ENCODE measurements at regions not wholly inside any gene's neighbourhood (a gene's known extent, or its start where the extent isn't known, plus 50 kb on each side); places are given as distances from the start of the nearest gene placed in this dataset.
"Not testable (repeated sequence)": the region's sequence is repeated elsewhere in the genome, so short reads cannot be mapped to it uniquely, and the experiment has no call there.

DNA sequence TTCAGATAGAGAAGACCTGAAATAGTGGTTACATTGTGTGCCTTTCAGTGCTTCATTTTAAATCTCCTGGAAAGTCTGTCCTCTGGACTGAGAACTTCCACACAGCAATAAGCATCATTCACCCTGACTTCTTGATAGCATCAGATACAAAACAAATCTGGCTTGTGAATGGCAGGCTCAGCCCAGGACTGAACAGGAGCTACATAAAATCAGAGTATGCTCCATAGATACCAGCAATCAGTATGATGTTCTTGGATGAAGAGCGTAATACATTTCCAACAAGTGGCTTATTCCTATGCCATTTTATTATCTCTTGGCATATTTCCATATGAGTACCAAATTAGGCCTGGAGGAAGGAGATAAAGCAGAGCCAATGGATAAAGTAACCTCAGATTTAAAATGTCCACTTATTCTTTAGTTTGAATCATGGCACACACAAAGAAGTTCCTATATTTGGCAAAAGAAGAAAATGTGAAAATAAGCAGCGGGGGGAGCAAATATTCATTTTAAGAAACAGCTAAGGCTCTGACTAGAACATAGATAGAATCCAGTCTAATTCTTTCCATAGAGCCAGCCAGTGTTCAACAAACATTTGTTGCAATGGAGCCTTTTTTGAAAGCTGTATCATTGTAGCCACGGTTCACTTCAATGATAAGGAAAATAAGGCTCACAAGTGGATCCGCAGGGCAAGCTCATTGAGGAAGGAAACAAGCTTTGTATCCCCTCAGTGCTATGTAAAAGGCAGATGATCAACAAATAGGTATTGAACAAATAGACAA, 230.8 kb upstream of the CHAC2 start:
- DNase-seq, result no peak

- no peak for DNase-seq
Measured at GRCh38 chr2:53535234-53535840, 232.3 kb upstream of the CHAC2 start.

GRCh38 chr2:53530126-53530525, 237.5 kb upstream of the CHAC2 start:
- no peak for DNase-seq

- DNase-seq, result no peak
Measured at GRCh38 chr2:53527056-53527455, 240.5 kb upstream of the CHAC2 start.

GRCh38 chr2:53519918-53520841, 247.4 kb upstream of the CHAC2 start:
- DNase-seq, result no peak

DNA sequence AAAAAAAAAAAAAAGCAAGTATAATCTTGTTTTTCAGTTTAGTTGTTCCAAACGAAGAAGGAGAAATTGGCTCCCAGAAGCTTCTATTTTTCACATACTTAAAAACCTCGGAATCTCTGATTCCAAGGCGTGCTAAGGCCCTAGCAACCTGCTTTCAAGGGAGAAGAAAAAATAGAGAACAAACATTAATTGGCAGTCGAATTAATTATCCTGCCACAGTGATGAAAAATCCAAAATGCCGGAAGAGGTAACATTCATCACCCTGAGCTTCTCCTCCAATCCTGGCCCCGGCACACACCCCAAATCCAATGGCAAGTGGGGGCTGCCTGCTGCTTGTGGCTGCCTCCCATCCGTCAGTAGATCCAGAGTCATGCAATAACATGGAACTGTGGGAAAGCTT, 250.2 kb upstream of the CHAC2 start:
- no peak for DNase-seq

- DNase-seq, result no peak
Measured at GRCh38 chr2:53516650-53517049, 251.0 kb upstream of the CHAC2 start.

DNA sequence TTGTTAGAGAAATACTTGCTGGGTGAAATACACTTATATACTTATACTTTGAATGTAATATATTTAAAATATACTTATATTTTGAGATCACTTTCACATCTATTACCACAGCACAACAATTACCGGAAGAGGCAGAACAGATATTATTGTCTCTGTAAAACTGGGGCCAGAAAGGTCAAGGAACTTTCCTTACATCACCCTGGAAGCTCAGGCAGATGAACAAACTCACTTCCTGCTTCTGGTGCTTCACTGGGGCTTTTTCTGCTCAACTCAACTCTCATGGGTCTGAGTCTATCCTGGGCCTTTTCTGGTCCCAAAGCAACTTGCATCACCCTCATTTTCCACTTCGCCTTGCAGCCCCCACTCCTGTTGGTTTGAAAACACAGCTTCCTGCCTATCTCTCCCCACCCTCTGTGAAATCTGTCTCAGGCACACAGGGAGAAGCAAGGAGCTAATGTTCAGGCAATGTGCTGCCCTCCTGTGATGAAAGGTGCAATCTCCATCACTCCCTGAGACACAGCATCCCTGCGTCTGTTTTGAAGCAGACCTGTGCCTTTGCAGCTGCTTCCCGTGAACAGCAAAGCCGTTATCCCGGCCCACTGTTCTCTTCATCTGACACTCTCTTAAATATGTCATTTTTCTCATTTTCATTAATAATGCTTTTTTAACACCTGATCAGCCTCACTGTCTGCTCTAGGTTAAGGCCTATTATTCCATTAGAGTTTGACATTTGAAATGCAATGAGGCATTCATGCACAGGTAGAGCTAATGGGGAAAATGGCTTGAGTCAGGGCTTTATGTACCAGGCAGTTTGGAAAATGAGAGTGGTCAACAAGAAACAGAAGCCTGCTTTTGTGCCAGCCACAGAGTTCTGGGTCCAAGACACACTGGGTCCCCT, 251.9 kb upstream of the CHAC2 start:
- DNase-seq, result no peak

- no peak for DNase-seq
Measured at GRCh38 chr2:53513167-53513666, 254.4 kb upstream of the CHAC2 start.

- no peak for DNase-seq
Measured at GRCh38 chr2:53512071-53512826, 255.4 kb upstream of the CHAC2 start.

- no peak for DNase-seq
Measured at GRCh38 chr2:53511549-53511948, 256.1 kb upstream of the CHAC2 start.

GRCh38 chr2:53510401-53510800, 257.2 kb upstream of the CHAC2 start:
- no peak for DNase-seq

GRCh38 chr2:53509831-53510388, 257.7 kb upstream of the CHAC2 start:
- DNase-seq, result no peak

DNA sequence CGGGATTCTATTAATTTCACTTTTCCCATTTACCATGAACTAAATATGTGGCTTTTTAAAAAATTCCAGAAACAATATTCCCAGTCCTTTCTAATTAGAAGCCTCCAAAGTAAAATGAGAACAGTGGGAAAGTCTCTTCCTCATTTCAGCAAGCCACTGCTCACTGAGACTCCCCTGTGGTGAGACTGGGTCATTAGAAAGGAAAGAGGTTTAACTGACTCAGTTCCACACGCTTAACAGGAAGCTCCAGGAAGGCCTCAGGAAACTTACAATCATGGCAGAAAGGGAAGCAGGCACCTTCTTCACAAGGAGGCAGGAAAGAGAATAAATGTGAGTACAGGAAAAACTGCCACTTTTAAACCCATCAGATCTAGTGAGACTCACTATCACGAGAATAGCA, 258.9 kb upstream of the CHAC2 start:
- DNase-seq, result no peak

DNA sequence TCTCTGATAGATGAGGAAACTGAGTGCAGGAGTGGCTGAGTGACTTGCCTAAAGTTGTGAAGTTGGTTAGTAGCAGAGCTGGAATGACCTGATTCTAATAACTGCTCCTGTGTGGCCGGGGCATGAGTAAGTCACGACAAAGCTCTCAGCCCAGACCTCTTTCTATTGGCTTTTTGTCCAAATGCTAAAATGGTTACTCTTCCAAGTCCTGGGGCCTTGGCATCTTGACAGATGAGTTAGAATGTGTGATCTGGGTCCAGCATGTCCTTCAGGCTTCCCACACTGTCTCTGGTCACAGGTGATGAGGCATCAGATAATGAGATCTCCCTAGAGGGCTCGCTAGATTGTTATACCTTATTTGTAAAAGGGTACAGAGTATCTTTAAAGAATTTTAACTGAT, 260.5 kb upstream of the CHAC2 start:
- DNase-seq, result not testable (repeated sequence)

- DNase-seq, result no peak
Measured at GRCh38 chr2:53505826-53506225, 261.8 kb upstream of the CHAC2 start.

DNA sequence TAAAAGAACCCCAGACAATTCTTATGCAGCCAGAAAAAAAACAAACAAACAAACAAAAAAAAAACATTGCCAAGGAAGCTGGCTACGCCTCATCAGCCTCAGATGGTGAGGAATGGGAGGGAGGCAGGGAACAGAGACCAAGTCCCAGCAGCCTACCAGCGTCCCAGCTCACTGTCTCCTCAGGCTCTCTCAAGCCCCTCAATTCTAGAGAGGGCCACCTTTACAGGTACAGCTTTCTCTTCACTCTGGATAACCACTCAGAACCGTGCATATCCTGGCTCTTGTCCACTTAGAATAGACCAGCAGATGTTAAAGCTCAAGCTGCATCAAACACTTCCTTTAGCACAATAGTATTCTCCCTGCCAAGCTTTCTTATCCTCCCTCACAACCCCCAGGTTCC, 263.1 kb upstream of the CHAC2 start:
- DNase-seq, result no peak

DNA sequence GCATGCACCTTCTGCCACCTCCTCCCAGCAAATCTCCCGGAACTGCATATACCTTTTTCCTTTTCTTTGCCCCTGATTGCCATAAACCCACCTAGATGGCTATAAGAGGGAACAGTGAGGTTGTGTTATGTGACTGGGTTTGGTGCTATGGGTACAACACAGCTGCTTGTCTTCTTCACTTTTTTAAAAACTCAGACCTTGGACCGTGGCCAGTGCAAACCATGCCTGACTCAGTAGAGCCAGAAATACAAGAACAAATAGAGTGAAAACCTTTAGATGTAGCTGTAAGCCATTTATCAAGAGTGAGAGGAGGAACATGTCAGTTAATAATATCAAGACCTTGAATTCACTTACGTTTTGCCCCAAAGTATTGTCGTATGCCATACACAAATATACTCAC, 267.4 kb upstream of the CHAC2 start:
- DNase-seq, result no peak

DNA sequence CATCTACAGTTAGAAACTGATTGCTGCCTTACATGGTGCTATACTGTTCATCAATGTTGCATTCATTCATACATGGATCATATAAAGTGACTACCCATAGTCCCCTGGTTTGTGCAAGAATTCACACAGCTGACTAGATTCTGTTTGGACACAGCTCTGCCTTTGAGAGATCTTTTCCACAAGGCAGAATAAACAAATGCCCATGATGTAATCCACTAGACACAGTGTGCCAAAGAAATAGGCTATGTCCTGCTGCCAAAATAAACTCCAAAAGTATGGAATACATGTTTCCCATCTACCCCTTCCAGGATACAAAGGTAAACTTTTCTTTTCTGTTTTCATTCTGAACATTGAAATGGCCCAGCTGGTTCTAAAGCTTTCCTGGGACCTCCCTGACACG, 269.4 kb upstream of the CHAC2 start:
- DNase-seq, result no peak

GRCh38 chr2:53497020-53497419, 270.6 kb upstream of the CHAC2 start:
- no peak for DNase-seq

GRCh38 chr2:53493210-53493609, 274.4 kb upstream of the CHAC2 start:
- no peak for DNase-seq
